Endothelial cell of umbilical vein (primary cell): ENCODE measurements at regions not wholly inside any gene's neighbourhood (a gene's known extent, or its start where the extent isn't known, plus 50 kb on each side); places are given as distances from the start of the nearest gene placed in this dataset.

ENCODE experiments used
- EZH2 ChIP-seq: IDR thresholded peaks from 2 replicates; pipeline ENCODE4 v1.6.1; 2012; ENCODE audit warnings: borderline replicate concordance, low read depth, mild to moderate bottlenecking, moderate library complexity, low read length, inconsistent platforms; ENCODE audit not compliant: severe bottlenecking
- JUN ChIP-seq: IDR thresholded peaks from 2 replicates; pipeline ENCODE4 v1.6.1; 2011; ENCODE audit warnings: borderline replicate concordance, low read depth; ENCODE audit not compliant: insufficient read length, insufficient read depth
- POLR2A ChIP-seq: IDR thresholded peaks from 2 replicates; pipeline ENCODE4 v1.6.1; 2012; ENCODE audit warnings: low read depth, mild to moderate bottlenecking, control low read depth, low read length
- TF ChIP-seq, protein P1 (sequence below), 2 donors: IDR thresholded peaks; 1 replicate in 1 of 2; 2 replicates in 1 of 2; pipeline ENCODE4 v1.5.1; 2011; ENCODE audit warnings: low read length in 2 of 2, mild to moderate bottlenecking in 2 of 2, moderate library complexity in 2 of 2, control low read depth in 1 of 2, inconsistent platforms in 1 of 2, low read depth in 1 of 2; ENCODE audit not compliant: insufficient read depth in 1 of 2; ENCODE audit errors: extremely low read depth in 1 of 2
- TF ChIP-seq, protein P2 (sequence below): IDR thresholded peaks from 2 replicates; pipeline ENCODE4 v1.6.1; 2011; ENCODE audit not compliant: insufficient read depth, insufficient read length

DNA sequence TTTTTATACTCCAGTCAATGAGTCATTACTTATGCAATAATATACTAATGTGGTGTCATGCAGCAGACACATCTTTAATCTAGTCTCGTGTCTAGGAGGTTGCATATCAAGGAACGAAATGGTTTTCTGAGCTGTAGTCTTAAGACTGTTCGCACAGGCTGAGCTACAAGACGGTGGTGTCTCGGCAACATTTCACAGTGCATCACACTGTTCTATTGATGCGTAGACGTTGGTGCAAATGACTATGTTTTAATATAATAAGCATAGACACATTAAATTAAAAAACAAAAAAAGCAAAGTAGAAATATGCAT, 864.2 kb downstream of the GALR1 start:
- TF ChIP-seq JUN (no peak), POLR2A (no peak), EZH2 (no peak)
- TF ChIP-seq, protein P1, sequence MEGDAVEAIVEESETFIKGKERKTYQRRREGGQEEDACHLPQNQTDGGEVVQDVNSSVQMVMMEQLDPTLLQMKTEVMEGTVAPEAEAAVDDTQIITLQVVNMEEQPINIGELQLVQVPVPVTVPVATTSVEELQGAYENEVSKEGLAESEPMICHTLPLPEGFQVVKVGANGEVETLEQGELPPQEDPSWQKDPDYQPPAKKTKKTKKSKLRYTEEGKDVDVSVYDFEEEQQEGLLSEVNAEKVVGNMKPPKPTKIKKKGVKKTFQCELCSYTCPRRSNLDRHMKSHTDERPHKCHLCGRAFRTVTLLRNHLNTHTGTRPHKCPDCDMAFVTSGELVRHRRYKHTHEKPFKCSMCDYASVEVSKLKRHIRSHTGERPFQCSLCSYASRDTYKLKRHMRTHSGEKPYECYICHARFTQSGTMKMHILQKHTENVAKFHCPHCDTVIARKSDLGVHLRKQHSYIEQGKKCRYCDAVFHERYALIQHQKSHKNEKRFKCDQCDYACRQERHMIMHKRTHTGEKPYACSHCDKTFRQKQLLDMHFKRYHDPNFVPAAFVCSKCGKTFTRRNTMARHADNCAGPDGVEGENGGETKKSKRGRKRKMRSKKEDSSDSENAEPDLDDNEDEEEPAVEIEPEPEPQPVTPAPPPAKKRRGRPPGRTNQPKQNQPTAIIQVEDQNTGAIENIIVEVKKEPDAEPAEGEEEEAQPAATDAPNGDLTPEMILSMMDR (IDR thresholded peaks at IDR 0.05; ENCODE audit: extremely low read depth in 1 of 2, insufficient read depth in 1 of 2, low read depth in 1 of 2, low read length in 2 of 2): no peak
- TF ChIP-seq, protein P2, sequence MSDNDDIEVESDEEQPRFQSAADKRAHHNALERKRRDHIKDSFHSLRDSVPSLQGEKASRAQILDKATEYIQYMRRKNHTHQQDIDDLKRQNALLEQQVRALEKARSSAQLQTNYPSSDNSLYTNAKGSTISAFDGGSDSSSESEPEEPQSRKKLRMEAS: no peak
